Astrocyte (in vitro differentiated cells and primary cell): ENCODE measurements at regions not wholly inside any gene's neighbourhood (a gene's known extent, or its start where the extent isn't known, plus 50 kb on each side); places are given as distances from the start of the nearest gene placed in this dataset.

Experiments
- CTCF ChIP-seq: IDR thresholded peaks from 2 replicates; pipeline ENCODE4 v1.5.1; 2011; ENCODE audit warnings: low read depth, mild to moderate bottlenecking, inconsistent platforms, low read length, moderate library complexity; ENCODE audit not compliant: insufficient read depth
- EZH2 ChIP-seq: IDR thresholded peaks from 2 replicates; pipeline ENCODE4 v1.6.1; 2012; ENCODE audit warnings: mild to moderate bottlenecking, low read length, inconsistent platforms; ENCODE audit not compliant: insufficient read depth

GRCh38 chr20:57794600-57795341 lies 85.0 kb upstream of the PMEPA1 start:
- TF ChIP-seq CTCF, result no peak
- no peak for TF ChIP-seq EZH2
